ENCODE measurements at regions not wholly inside any gene's neighbourhood (a gene's known extent, or its start where the extent isn't known, plus 50 kb on each side); places are given as distances from the start of the nearest gene placed in this dataset.

GRCh38 chr2:195027947-195028346 lies 629.1 kb upstream of the SLC39A10 start:
- TF ChIP-seq CTCF (IDR thresholded peaks at IDR 0.05), result no peak
- no peak for TF ChIP-seq POLR2AphosphoS5 (IDR thresholded peaks at IDR 0.05)
- no peak for TF ChIP-seq POLR2A (IDR thresholded peaks at IDR 0.05)

Data from stomach (tissue), 4 donors.